CD4-positive, alpha-beta T cell treated with Interleukin-4 for 4 hours (primary cell): ENCODE measurements at regions not wholly inside any gene's neighbourhood (a gene's known extent, or its start where the extent isn't known, plus 50 kb on each side); places are given as distances from the start of the nearest gene placed in this dataset.
"Not testable (repeated sequence)": the region's sequence is repeated elsewhere in the genome, so short reads cannot be mapped to it uniquely, and the experiment has no call there.

ENCODE experiments used
- DNase-seq: peaks from one replicate; pipeline ENCODE4 v3.0.0-alpha.2; 2020

DNA sequence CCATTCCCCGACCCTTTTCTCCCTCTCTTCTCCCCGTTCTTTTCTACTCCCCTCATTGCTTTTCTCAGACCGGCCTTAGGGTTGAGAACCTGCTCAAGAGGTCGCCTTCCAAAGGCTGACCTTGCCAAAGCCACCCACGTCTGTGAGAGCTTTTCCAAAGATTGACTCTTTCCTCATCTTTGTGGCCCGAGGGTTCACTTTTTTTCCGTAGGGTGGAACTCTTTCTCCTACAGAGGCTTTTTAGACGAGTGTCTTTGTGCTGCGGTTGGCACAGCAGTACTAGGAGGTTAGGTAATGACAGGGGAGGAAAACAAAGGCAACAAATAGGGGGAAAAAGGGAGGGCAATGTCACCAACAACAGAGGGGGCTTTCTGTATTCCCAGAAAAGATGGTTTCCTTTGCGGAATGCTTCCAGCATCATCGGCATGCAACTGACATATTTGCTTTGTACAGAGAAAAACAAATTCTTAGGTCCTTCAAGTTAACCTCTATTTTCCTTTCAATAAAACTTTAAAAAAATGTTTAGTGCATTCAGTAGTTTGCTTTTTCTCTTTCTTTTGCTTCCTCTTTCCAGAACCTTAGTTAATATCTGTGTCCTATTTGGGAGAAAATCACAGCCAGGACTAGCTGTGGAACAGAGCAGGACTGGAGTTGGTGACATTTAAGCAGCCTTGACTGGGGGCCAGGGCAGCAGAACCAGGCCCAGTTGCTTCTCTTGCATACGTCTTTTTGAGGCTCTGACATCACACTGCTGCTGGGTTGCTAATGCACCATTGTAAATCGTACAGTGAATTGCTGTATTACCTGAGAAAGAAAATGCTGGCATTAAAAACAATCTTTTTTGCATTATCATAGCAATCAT, 188.1 kb upstream of the FANCL start:
- no peak for DNase-seq

- DNase-seq: no peak
Measured at GRCh38 chr2:58428096-58429013, 187.2 kb upstream of the FANCL start.

DNA sequence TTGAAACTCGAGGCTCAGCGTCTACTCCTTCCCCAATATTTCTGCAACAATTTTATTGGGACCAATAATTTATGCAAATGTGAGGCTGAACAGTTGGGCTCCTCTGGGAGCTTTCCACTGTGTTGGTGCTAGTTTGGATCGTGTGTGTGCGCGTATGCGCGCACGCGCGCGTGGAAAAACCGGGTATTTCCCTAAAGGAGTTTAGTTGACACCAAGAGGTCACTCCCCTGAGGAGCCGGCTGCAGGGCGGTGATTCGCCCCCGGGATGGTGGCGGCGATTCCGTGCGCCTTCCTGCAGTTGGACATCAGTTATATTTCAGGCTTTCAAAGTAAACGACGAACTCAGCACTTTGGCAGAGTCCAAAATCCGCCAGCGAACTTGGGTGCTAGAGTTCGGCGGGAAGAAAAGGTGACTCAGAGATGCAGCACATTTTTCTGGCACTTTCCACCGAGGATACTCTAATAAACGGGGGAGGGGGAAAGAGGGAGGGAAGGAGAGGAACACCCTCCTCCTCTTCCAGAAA, 186.5 kb upstream of the FANCL start:
- DNase-seq: no peak

DNA sequence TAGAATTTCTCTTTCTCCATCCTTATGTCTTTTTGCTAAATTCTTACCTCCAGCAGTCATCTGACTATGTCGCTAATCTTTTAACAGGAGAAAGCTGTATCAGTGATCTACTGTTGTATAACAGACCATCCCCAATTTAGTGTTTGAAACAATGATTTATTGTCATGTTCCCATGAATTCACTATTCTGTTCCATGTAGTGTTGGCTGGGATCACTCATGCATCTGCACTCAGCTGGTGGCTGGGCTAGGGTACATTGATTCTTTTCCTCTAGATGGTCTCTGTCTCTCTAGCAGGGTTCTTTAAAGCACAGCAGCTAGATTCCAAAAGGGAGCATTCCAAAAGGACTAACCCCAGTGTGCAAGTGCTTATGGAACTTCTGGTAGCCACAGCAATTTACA, 184.2 kb upstream of the FANCL start:
- DNase-seq: no peak

- no peak for DNase-seq
Measured at GRCh38 chr2:58419983-58420382, 178.9 kb upstream of the FANCL start.

- DNase-seq: no peak
Measured at GRCh38 chr2:58416696-58417095, 175.6 kb upstream of the FANCL start.

GRCh38 chr2:58414506-58414905, 173.4 kb upstream of the FANCL start:
- no peak for DNase-seq

DNA sequence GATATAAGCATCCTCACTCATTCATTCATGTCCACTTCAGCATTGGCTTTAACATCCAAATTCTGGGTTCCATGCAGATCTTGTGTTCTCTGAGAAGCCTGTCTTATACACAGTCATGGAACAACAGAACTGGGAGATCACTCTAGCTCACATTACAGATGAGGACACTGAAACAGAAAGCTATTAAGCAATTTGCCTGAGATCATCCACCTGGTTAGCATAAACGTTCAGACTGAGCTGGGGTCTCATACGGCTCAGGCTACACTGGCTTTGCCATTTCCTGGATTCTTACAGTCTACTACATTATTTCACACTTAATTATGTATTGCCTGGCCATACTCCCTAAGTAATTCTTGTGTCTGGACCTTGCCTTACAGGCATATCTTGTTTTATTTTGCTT, 169.4 kb upstream of the FANCL start:
- no peak for DNase-seq

GRCh38 chr2:58407487-58407886, 166.4 kb upstream of the FANCL start:
- DNase-seq: no peak

DNA sequence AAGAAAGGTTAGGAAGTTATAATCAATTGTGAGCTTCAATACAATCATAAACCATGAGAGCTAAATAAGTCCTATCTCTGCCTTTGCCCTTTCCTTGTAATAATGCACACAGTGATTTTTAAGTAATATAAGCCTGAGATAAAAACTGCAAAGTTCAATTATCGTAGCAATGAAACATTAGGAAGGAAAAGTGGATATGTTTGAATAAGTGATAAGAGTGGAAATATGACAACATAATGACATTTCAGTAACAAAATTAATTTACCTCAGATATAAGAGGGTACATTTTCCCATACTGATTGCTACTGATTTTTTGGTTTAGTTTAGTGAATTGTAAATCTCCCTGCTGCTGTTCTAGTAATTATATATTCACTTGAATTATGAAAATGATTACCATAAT, 164.2 kb upstream of the FANCL start:
- DNase-seq: no peak

- no peak for DNase-seq
Measured at GRCh38 chr2:58401936-58402335, 160.8 kb upstream of the FANCL start.

GRCh38 chr2:58398406-58398805, 157.3 kb upstream of the FANCL start:
- DNase-seq: no peak

- DNase-seq: no peak
Measured at GRCh38 chr2:58387701-58388100, 146.6 kb upstream of the FANCL start.

DNA sequence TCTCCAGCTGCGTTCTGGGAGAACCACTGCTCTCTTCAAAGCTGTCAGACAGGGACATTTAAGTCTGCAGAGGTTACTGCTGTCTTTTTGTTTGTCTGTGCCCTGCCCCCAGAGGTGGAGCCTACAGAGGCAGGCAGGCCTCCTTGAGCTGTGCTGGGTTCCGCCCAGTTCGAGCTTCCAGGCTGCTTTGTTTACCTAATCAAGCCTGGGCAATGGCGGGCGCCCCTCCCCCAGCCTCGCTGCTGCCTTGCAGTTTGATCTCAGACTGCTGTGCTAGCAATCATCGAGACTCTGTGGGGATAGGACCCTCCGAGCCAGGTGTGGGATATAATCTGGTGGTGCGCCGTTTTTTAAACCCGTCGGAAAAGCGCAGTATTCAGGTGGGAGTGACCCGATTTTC, 145.8 kb upstream of the FANCL start:
- not testable (repeated sequence) for DNase-seq

GRCh38 chr2:58378152-58378551, 137.0 kb upstream of the FANCL start:
- DNase-seq: no peak

DNA sequence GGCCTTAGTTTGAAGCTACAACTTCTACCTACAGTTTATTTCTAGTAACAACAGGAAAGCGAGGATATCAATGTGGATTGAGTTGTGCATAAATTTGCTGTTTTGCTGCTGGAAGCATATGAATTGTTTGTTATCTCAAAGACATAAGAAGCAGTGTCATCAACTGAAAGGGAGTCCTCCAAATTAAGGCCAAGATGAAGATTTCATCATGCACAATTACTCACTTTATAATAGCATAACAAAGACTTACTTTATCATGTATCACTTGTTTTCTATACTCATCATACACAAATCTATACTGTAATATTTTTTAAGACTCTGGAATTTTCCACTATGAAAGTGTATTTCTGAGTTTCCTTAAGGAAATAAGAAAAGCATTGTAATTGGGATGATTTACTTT, 136.1 kb upstream of the FANCL start:
- DNase-seq: no peak

- DNase-seq: no peak
Measured at GRCh38 chr2:58376592-58376991, 135.5 kb upstream of the FANCL start.

DNA sequence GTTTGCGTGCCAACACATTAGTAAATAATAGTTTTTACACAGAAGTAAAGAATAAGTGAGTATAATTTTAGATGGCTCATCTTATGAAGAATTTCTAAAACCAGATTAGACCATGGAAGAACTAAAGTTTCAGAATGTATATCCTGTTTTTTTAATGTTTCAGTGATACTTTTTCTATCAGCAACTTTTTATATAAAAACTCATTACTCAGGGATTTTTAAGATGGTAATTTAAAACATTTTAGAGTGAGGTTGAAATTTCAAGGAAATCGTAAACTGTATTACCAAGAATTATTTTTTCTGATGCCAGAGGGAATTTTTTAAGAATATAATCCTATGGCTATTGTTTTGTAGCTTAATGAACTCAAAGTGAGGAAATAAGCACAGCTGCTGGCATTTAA, 128.5 kb upstream of the FANCL start:
- DNase-seq: no peak

DNA sequence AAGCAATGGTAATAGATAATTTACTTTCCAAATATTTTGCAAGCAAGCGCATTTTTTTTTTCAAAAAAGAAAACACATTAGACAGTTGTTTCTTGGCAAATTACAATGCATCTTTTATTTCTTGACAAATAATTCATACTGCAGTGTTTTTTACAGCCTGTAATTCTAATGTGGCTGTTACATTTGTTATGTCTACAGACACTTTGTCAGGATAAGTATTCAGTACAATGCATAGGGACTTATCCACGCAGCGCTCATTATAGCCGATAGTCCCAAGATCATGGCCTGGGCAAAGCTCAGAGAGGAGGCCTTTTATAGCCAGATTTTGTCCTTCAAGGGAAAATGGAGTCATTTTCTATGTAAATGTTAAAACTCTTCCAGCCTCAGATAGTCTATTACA, 123.0 kb upstream of the FANCL start:
- no peak for DNase-seq

GRCh38 chr2:58358026-58358425, 116.9 kb upstream of the FANCL start:
- no peak for DNase-seq

- no peak for DNase-seq
Measured at GRCh38 chr2:58357521-58357920, 116.4 kb upstream of the FANCL start.

- DNase-seq: no peak
Measured at GRCh38 chr2:58354230-58354629, 113.1 kb upstream of the FANCL start.

DNA sequence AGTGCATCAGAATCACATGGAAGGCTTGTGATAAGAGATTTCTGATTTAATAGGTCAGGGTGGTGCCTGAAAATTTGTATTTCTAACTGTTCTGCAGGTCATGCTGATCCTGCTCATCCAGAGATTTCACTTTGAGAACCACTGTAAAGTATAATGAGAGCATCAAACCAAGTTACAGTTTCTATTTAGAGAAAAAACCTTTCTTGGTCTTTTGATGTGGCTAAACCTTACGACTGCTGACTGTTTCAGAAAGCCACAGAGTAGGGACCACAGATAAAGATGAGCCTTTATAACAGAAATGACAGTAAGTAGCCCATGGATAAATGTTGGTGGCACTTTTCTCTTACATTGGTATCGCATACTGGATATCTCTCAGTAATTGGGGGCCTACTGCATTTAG, 109.4 kb upstream of the FANCL start:
- DNase-seq: no peak

- no peak for DNase-seq
Measured at GRCh38 chr2:58347810-58348209, 106.7 kb upstream of the FANCL start.
